GOT3 (cell line): ENCODE measurements at regions not wholly inside any gene's neighbourhood (a gene's known extent, or its start where the extent isn't known, plus 50 kb on each side); places are given as distances from the start of the nearest gene placed in this dataset.
"Not testable (repeated sequence)": the region's sequence is repeated elsewhere in the genome, so short reads cannot be mapped to it uniquely, and the experiment has no call there.

Experiments
- DNase-seq: peaks from one replicate; lab custom pipeline; 2025; ENCODE audit warnings: mixed read lengths; lab: John Stamatoyannopoulos, UW

GRCh38 chr14:27757642-27758041 is 1008.9 kb upstream of the FOXG1 start:
- DNase-seq: not testable (repeated sequence)

- not testable (repeated sequence) for DNase-seq
Measured at GRCh38 chr14:27760367-27760766, 1006.2 kb upstream of the FOXG1 start.

GRCh38 chr14:27799066-27800028 is 967.2 kb upstream of the FOXG1 start:
- DNase-seq: not testable (repeated sequence)

GRCh38 chr14:27817746-27818430 is 948.7 kb upstream of the FOXG1 start:
- not testable (repeated sequence) for DNase-seq

GRCh38 chr14:27826149-27826548 is 940.4 kb upstream of the FOXG1 start:
- DNase-seq: not testable (repeated sequence)

GRCh38 chr14:27831978-27832377 is 934.6 kb upstream of the FOXG1 start:
- not testable (repeated sequence) for DNase-seq

GRCh38 chr14:27833001-27833400 is 933.6 kb upstream of the FOXG1 start:
- not testable (repeated sequence) for DNase-seq

- no peak for DNase-seq
Measured at GRCh38 chr14:27836386-27836785, 930.2 kb upstream of the FOXG1 start.

GRCh38 chr14:27845241-27845850 is 921.2 kb upstream of the FOXG1 start:
- DNase-seq: no peak

- DNase-seq: no peak
Measured at GRCh38 chr14:27845902-27846301, 920.7 kb upstream of the FOXG1 start.

- not testable (repeated sequence) for DNase-seq
Measured at GRCh38 chr14:27847480-27847879, 919.1 kb upstream of the FOXG1 start.

- DNase-seq: not testable (repeated sequence)
Measured at GRCh38 chr14:27849193-27849592, 917.4 kb upstream of the FOXG1 start.

- no peak for DNase-seq
Measured at GRCh38 chr14:27862684-27863083, 903.9 kb upstream of the FOXG1 start.

GRCh38 chr14:27863166-27863565 is 903.4 kb upstream of the FOXG1 start:
- DNase-seq: no peak

GRCh38 chr14:27881063-27881462 is 885.5 kb upstream of the FOXG1 start:
- DNase-seq: no peak

GRCh38 chr14:27881646-27882045 is 884.9 kb upstream of the FOXG1 start:
- DNase-seq: no peak

- no peak for DNase-seq
Measured at GRCh38 chr14:27886256-27886655, 880.3 kb upstream of the FOXG1 start.

- DNase-seq: no peak
Measured at GRCh38 chr14:27890259-27890658, 876.3 kb upstream of the FOXG1 start.

GRCh38 chr14:27908484-27908883 is 858.1 kb upstream of the FOXG1 start:
- DNase-seq: not testable (repeated sequence)

GRCh38 chr14:27916326-27916725 is 850.3 kb upstream of the FOXG1 start:
- no peak for DNase-seq

GRCh38 chr14:27917896-27918295 is 848.7 kb upstream of the FOXG1 start:
- no peak for DNase-seq

- no peak for DNase-seq
Measured at GRCh38 chr14:27927519-27927918, 839.1 kb upstream of the FOXG1 start.
